Retinal pigment epithelial cell (primary cell): ENCODE measurements at regions not wholly inside any gene's neighbourhood (a gene's known extent, or its start where the extent isn't known, plus 50 kb on each side); places are given as distances from the start of the nearest gene placed in this dataset.
A peak's percentile ranks its signal among the peaks of the same experiment; 100 is the strongest.

Source experiments
- DNase-seq: peaks from one replicate; pipeline ENCODE4 v3.0.0-alpha.2; 2010; ENCODE audit warnings: low read depth
- H3K4me3 ChIP-seq: 2 replicates; pipeline ENCODE4 v1.5.1; 2011; ENCODE audit warnings: mild to moderate bottlenecking, low read length, control low read depth, moderate library complexity
- TF ChIP-seq, protein P1 (sequence below): conservative IDR thresholded peaks from 2 replicates; pipeline ENCODE4 v1.5.1; 2011; ENCODE audit warnings: low read depth, low read length, control low read depth, inconsistent platforms

DNA sequence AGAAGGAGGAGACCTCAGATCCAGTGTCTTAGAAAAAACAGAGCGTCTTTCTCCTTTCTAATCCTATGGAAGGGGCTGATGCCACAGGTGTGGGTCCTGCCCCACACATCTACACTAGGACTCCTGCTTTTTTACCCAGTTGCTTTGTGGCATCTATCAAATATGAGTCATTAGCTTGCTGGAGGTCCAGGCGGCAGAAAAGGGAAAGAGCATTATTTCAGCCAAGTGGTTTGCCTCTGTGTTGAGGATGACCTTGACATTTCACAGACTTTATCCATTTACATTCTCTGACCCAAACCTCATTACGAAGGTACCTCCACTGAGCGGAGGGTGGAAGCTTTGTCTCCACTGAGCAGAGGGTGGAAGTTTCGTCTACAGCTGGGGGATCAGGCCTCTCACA, 308.4 kb upstream of the KLF6 start:
- no peak overlapping the region for H3K4me3 ChIP-seq
- TF ChIP-seq, protein P1, sequence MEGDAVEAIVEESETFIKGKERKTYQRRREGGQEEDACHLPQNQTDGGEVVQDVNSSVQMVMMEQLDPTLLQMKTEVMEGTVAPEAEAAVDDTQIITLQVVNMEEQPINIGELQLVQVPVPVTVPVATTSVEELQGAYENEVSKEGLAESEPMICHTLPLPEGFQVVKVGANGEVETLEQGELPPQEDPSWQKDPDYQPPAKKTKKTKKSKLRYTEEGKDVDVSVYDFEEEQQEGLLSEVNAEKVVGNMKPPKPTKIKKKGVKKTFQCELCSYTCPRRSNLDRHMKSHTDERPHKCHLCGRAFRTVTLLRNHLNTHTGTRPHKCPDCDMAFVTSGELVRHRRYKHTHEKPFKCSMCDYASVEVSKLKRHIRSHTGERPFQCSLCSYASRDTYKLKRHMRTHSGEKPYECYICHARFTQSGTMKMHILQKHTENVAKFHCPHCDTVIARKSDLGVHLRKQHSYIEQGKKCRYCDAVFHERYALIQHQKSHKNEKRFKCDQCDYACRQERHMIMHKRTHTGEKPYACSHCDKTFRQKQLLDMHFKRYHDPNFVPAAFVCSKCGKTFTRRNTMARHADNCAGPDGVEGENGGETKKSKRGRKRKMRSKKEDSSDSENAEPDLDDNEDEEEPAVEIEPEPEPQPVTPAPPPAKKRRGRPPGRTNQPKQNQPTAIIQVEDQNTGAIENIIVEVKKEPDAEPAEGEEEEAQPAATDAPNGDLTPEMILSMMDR: no peak
- no peak for DNase-seq

GRCh38 chr10:4088354-4089066, 303.5 kb upstream of the KLF6 start:
- no peak overlapping the region for H3K4me3 ChIP-seq
- TF ChIP-seq, protein P1: no peak
- DNase-seq: no peak

DNA sequence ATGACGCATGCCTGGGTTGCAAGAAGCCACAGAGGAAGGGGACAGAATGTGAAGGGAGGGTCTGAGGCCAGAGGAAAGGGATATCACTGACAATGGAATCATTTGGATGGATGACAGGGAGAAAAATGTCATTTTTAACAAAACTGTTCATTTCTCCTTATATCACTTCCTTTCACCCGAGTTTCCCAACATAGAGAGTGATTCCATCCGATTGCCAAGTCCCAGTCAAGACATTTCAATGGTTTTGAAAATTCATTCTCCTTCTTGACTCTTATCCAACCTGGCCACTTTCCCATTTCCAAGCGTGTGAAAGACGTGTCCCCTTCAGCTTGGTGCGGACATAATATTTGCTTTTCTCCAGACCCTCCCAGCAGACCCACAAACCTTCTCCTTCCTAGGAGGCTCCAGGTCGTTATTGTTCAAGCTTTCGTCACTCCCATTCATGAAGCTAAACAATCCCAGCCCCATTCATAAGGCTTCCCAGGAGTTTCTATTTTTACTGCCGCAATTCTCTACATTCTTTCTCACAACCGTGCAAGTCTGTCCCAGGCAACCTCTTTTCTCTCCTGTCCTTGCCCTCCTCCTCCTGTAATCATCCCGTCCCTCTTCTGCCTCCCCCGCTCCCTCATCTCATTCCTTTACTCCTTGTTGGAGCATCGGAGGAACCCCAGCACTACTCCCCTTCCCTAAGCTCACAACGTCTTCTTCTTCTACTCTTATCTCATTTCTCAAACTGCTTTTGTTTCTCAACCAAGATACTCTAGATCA, 301.3 kb upstream of the KLF6 start:
- DNase-seq: no peak
- no peak overlapping the region for H3K4me3 ChIP-seq
- TF ChIP-seq, protein P1: no peak

DNA sequence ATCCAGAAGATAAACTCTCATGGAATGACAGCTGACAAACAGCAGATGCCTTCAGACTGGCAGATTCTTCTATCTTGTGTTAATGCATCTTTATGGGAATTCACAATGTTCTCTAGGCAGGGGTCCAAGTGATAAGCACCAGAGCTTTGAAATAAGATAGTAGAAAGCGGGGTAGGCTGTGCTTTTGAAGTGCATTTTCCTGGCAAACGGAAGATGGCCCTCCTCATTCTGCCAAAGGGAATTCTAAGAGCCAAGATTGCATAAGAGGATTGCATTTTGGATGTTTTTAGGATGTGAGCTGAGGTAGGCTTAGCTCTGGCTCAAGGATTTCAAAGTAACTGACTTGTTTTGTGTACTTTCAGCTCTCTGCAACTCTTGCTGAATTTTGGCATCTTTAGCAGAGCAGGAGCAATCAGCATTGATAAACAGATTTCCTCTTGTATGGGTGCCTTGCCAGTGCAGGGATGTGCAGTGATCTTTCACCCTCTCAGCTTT, 298.5 kb upstream of the KLF6 start:
- DNase-seq: no peak
- H3K4me3 ChIP-seq: no peak overlapping the region
- TF ChIP-seq, protein P1: no peak

- peak; percentile 30 for DNase-seq
- no peak overlapping the region for H3K4me3 ChIP-seq
- TF ChIP-seq, protein P1: no peak
Observed at GRCh38 chr10:4082861-4083260, 297.9 kb upstream of the KLF6 start.

DNA sequence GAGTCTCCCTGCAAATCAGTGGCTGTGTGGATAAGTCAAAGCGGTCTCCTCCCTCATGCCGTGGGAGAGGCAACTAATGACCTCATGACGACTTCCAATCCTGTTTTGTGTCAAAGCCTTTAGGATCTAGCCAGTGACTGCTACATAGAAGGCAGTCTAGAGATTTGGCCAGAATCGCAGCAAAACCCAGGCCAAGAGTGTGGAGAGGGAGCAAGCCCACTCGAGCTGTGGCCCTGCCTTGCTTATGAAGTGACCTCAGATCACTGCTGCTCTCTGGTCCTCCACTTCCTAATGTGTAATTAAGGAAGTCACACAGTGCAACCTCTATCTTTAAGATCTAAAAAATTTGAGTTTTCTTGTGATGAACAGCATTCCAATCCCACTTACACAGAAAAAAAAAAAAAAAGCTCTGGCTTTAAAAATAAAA, 296.7 kb upstream of the KLF6 start:
- peak; percentile 17 for DNase-seq
- no peak overlapping the region for H3K4me3 ChIP-seq
- TF ChIP-seq, protein P1: no peak
